Fibroblast of pulmonary artery (primary cell): ENCODE measurements at regions not wholly inside any gene's neighbourhood (a gene's known extent, or its start where the extent isn't known, plus 50 kb on each side); places are given as distances from the start of the nearest gene placed in this dataset.

Source experiments
- DNase-seq: peaks from one replicate; pipeline ENCODE4 v3.0.0-alpha.2; 2010; ENCODE audit warnings: low read depth
- H3K4me3 ChIP-seq: replicated peaks from 2 replicates; pipeline ENCODE4 v1.5.1; 2011; ENCODE audit warnings: low read depth, mild to moderate bottlenecking, control low read depth, low read length, moderate library complexity
- TF ChIP-seq, protein P1 (sequence below): IDR thresholded peaks from 2 replicates; pipeline ENCODE4 v1.5.1; 2011; ENCODE audit warnings: mild to moderate bottlenecking, control low read depth, low read length, inconsistent platforms; ENCODE audit errors: missing control alignments

DNA sequence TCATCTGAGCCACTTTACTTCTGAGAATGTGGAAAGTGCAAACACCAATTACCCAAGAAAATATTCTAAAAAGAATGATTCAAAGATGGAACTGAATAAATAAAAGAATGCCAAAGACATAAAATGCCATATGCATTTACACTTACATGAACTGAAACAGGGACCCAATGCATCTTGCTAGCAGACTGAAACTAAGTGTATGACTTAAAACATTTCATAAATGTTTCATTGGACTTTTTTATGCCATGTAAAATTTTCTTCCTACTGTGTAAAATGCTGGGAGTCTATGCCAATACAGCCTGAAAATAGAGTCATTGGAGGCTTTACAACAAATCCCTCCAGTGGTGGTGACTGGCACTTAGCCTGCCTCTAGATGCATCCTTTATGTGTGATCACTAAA, 735.1 kb upstream of the CCDC54 start:
- no peak for DNase-seq
- no peak overlapping the region for H3K4me3 ChIP-seq
- TF ChIP-seq, protein P1, sequence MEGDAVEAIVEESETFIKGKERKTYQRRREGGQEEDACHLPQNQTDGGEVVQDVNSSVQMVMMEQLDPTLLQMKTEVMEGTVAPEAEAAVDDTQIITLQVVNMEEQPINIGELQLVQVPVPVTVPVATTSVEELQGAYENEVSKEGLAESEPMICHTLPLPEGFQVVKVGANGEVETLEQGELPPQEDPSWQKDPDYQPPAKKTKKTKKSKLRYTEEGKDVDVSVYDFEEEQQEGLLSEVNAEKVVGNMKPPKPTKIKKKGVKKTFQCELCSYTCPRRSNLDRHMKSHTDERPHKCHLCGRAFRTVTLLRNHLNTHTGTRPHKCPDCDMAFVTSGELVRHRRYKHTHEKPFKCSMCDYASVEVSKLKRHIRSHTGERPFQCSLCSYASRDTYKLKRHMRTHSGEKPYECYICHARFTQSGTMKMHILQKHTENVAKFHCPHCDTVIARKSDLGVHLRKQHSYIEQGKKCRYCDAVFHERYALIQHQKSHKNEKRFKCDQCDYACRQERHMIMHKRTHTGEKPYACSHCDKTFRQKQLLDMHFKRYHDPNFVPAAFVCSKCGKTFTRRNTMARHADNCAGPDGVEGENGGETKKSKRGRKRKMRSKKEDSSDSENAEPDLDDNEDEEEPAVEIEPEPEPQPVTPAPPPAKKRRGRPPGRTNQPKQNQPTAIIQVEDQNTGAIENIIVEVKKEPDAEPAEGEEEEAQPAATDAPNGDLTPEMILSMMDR, result no peak

GRCh38 chr3:106643684-106644161, 733.5 kb upstream of the CCDC54 start:
- no peak for DNase-seq
- TF ChIP-seq, protein P1, result no peak
- no peak overlapping the region for H3K4me3 ChIP-seq

DNA sequence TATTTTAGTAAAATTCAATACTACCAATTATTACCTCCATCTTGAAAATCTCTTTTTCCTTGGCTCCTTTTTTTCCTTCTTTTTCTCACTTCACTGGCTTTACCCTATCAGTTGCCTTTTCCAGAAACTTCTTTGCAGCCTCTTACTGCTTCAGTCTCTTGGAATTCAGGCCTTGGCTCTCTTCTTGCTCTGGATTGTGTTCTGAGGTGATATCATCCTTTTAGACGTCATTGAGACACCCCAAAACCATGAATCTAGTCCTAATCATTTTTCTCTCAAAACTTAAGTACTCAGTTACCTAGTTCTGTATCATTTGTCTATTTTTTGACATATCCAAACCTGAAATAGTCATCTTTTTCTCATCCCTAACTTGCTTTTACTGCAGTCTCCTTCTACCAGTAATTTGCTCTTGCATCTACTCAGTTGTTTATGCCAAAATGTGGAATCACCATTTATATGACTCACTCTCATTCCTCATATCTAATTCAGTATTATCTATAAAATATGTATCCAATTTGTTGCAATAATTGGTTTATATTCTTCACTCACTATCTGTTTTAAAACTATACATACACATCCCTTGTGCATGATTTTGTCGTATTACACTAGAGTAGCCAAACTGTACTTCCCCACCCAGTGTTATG, 703.2 kb upstream of the CCDC54 start:
- DNase-seq, result no peak
- TF ChIP-seq, protein P1, result no peak
- H3K4me3 ChIP-seq, result no peak overlapping the region

DNA sequence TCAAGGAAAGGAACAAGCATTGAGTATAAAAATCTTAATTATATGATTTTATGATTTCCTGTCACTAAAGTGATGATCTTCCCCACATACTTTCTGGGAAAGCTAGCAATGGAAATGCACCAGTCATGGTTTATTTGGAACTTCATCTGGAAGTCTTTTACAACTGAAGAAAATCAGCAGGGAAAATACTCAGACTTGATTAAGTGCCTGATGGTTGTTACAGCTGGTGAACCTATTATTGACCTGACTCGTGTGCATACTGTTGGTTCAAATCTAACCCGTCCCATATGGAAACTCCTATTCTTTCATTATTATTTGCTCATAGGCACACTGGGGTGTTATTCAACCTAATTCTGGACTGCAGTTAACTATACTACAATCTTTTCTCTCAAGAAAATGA, 701.8 kb upstream of the CCDC54 start:
- TF ChIP-seq, protein P1, result no peak

DNA sequence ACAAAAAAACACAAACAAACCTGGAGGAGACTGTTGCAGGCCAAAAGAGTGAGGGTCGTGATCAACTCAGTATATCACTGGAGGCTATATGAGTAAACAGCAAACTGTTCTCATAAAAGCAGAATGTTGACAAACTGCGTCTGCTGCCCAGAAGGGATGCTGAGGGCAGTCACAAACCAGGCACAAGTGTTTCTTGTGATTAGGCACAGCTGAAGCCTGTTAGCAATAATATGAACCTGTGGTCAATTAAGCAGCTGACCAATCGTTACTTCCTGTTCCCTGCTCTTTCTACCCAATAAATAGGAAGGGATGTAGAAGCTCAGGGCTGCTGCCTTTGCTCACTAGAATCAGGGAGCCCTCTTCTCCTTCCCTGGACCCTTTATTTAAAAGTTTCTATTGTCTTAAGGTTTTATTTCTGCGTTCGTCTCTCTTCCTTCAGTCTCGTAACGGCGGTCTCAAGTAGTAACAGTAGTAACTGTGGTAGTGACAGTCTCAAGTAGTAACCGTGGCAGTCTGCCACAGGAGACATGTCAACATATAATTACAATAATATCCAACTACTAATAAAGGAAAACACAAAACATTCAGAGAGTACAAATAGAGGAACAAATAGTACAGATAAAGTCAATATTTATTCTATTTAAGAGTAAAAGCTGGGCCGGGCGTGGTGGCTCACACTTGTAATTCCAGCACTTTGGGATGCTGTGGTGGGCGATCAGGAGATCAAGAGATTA, 698.4 kb upstream of the CCDC54 start:
- H3K4me3 ChIP-seq, result no peak overlapping the region
- DNase-seq, result no peak
- TF ChIP-seq, protein P1, result no peak

More for the DNA sequence above, 701.8 kb upstream of the CCDC54 start:
- DNase-seq, result no peak
- H3K4me3 ChIP-seq, result no peak overlapping the region

DNA sequence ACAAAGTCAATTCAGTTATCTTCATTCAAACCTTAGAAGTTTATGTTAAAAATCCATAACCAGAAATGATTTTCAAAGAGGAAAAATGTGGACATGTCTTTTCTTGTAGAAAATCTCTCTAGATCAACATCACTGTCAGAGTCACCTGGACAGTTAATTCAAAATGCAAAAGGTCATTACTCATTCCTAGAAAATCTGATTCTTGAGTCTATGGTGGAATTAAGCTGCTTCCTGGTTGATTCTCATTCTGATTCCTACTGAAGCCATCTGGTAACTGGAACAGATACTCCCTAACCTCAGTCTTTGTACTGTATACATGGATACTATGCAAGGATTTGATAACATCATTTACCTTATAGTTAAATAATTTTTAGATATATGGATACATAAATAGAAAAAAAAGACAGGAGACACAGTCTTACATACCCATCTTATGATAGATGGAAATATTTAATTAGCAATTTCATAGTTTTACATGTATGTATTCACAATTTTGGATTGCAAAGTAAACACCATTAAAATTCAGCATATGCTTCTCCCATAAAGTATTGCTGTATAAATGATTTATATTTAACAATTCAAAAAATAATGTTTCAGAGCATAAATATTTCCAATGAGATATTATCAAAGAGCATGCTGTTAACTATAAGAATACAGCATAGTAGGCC, 693.2 kb upstream of the CCDC54 start:
- TF ChIP-seq, protein P1, result no peak
- no peak for DNase-seq
- H3K4me3 ChIP-seq, result no peak overlapping the region
